ENCODE measurements at regions not wholly inside any gene's neighbourhood (a gene's known extent, or its start where the extent isn't known, plus 50 kb on each side); places are given as distances from the start of the nearest gene placed in this dataset.

- TF ChIP-seq EZH2 (IDR thresholded peaks at IDR 0.05; ENCODE audit: low read length) (no peak), CTCF (optimal IDR thresholded peaks at IDR 0.05 in 1 of 3, IDR thresholded peaks at IDR 0.05 in 1 of 3, conservative IDR thresholded peaks at IDR 0.05 in 1 of 3; ENCODE audit: extremely low read depth in 1 of 3, insufficient read depth in 2 of 3, low read length in 3 of 3) (no peak)
Observed at GRCh38 chr11:96885405-96885804, 495.6 kb downstream of the JRKL start.
